Skeletal muscle tissue (tissue), 3 donors: ENCODE measurements at regions not wholly inside any gene's neighbourhood (a gene's known extent, or its start where the extent isn't known, plus 50 kb on each side); places are given as distances from the start of the nearest gene placed in this dataset.

Experiments
- H3K27ac ChIP-seq: one replicate; pipeline ENCODE4 v1.7.0; 2013; ENCODE audit warnings: mild to moderate bottlenecking, low read depth, low read length, inconsistent platforms
- H3K27me3 ChIP-seq, 3 donors: one replicate each; pipeline ENCODE4 v1.7.0; 2013; ENCODE audit warnings: low read length in 3 of 3; ENCODE audit not compliant: control insufficient read depth in 3 of 3, insufficient read depth in 3 of 3
- H3K36me3 ChIP-seq, 3 donors: one replicate each; pipeline ENCODE4 v1.7.0; 2013; ENCODE audit warnings: low read length in 3 of 3; ENCODE audit not compliant: control insufficient read depth in 3 of 3, insufficient read depth in 3 of 3
- H3K4me1 ChIP-seq, 3 donors: one replicate each; pipeline ENCODE4 v1.7.0; 2013; ENCODE audit warnings: low read length in 3 of 3, mild to moderate bottlenecking in 3 of 3; ENCODE audit not compliant: control insufficient read depth in 3 of 3, insufficient read depth in 3 of 3
- H3K4me3 ChIP-seq, 3 donors: one replicate each; pipeline ENCODE4 v1.7.0; 2013; ENCODE audit warnings: low read length in 3 of 3
- H3K9ac ChIP-seq, 3 donors: one replicate each; pipeline ENCODE4 v1.7.0; 2013; ENCODE audit warnings: low read length in 3 of 3, mild to moderate bottlenecking in 3 of 3, moderate library complexity in 2 of 3, low read depth in 1 of 3
- H3K9me3 ChIP-seq, 3 donors: one replicate each; pipeline ENCODE4 v1.7.0; 2013; ENCODE audit warnings: low read length in 3 of 3; ENCODE audit not compliant: control insufficient read depth in 3 of 3
- donor health status: Osteomylitis.

DNA sequence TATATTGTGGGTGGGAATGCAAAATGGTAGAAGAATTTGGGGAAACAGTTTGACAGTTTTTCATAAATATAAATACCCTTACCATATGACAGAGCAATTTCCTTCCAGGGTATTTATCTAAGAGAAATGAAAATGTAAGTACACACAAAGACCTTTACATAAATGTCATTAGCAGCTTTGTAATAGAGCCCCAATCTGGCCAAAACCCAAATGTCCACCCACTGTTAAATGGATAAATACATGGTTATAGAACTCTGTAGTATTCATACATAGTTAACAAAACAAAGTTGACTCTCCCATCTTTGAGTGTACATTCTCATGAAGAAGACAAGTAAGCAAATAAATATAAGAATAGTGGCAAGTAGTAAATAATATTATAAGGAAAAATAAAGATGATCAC lies 514.8 kb upstream of the NOX3 start:
- Histone ChIP-seq H3K36me3 (no peaks in the 10 kb centered on the region), H3K9me3 (no peaks in the 10 kb centered on the region), H3K27ac (no peak overlapping the region), H3K4me3 (no peak overlapping the region), H3K9ac (no peak overlapping the region), H3K27me3 (no peaks in the 10 kb centered on the region), H3K4me1 (no peaks in the 10 kb centered on the region)

DNA sequence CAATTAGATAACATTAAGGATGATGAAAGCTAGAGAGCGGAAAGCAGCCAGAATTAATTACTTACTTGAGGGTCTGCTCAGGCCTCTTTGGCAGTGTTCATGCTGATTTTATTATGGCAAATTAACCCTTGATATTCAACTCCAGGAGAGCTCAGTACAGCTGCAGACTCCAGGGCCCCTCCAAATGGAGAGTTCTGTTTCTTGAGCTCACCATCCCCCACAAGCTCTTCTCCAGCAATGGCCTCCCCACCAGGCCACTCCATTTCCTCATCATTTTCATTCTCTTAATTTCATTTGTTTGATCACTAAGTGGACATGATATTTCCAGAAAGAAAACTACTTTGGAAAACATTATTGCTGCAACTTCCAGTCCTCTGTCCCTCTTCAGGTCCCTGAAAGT lies 513.3 kb upstream of the NOX3 start:
- Histone ChIP-seq H3K9me3 (no peaks in the 10 kb centered on the region), H3K4me3 (no peak overlapping the region), H3K27ac (no peak overlapping the region), H3K36me3 (no peaks in the 10 kb centered on the region), H3K4me1 (no peaks in the 10 kb centered on the region), H3K27me3 (no peaks in the 10 kb centered on the region), H3K9ac (no peak overlapping the region)

DNA sequence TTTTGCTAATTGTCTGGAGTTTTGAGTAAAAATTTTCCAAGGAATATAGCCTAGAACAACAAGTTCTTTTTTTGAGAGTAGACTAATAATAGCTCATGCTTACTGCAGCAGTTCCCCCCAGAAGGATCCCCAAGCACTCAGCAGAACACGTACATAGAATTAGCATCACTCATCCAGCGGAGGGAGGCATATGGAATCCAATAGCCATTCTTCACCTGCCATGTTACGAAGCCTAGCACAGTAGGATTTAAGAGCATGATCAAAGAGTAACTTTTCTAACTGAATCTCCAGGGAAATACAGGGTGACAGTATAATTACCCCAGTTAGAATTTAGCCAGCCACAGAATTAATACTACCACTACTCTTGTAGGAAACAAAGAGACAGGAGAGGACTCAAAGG lies 511.7 kb upstream of the NOX3 start:
- no peaks in the 10 kb centered on the region for H3K36me3 ChIP-seq
- no peaks in the 10 kb centered on the region for H3K4me1 ChIP-seq
- no peak overlapping the region for H3K4me3 ChIP-seq
- no peak overlapping the region for H3K9ac ChIP-seq
- H3K27me3 ChIP-seq: no peaks in the 10 kb centered on the region
- no peak overlapping the region for H3K27ac ChIP-seq
- no peaks in the 10 kb centered on the region for H3K9me3 ChIP-seq

GRCh38 chr6:155964544-155964943 lies 508.9 kb upstream of the NOX3 start:
- Histone ChIP-seq H3K27ac (no peak overlapping the region), H3K4me3 (no peak overlapping the region), H3K36me3 (no peaks in the 10 kb centered on the region), H3K9me3 (no peaks in the 10 kb centered on the region), H3K9ac (no peak overlapping the region), H3K4me1 (no peaks in the 10 kb centered on the region), H3K27me3 (no peaks in the 10 kb centered on the region)

DNA sequence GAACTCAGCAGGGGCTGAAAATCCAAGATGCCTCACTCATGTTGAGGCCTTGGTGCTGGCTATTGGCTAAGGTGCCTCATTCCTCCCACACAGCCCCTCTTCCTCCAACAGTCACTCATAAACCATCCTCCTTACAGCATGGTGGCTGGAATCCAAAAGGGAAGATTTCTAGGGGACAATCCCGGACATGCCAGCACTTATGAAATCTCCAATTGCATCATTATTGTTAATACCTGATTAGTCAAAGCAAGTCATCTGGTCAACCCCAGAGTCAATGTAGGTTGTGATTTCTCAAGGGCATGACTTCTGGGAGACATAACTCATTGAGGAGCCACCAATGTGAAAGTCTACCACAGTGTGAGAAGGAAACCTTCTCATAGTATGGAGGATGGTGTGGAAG lies 506.6 kb upstream of the NOX3 start:
- Histone ChIP-seq H3K4me3 (no peak overlapping the region), H3K27ac (no peak overlapping the region), H3K27me3 (no peaks in the 10 kb centered on the region), H3K9me3 (no peaks in the 10 kb centered on the region), H3K9ac (no peak overlapping the region), H3K36me3 (no peaks in the 10 kb centered on the region), H3K4me1 (no peaks in the 10 kb centered on the region)

DNA sequence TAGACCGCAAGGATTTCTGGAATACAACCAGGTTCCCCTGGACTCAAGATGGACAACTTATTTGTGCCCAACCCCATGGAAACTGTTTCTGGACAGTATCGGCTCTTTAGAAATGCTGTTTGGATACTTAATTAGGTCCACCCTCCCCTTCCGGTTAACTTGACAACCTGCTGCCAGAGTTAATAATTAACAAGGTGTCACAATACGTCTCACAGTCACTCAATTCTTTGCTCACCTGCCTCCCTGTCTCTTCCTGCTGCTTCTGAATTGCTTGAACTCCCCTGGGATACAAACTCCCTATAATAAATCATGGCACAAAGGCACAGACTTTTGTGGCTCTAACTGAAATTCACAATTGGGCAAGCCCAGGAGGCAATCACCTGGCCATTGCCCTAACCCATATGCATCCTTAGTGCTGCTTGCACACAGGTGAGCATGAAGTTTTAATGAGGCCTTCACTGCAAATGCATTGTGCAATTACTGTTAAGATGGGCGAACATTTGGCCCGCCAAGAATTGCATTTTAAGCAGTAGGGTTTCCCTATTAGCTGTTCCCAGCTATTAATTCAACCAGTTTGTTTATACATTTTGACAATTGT lies 504.4 kb upstream of the NOX3 start:
- no peaks in the 10 kb centered on the region for H3K4me1 ChIP-seq
- no peak overlapping the region for H3K9ac ChIP-seq
- no peaks in the 10 kb centered on the region for H3K27me3 ChIP-seq
- H3K4me3 ChIP-seq: no peak overlapping the region
- H3K9me3 ChIP-seq: no peaks in the 10 kb centered on the region
- no peaks in the 10 kb centered on the region for H3K36me3 ChIP-seq
- H3K27ac ChIP-seq: no peak overlapping the region

GRCh38 chr6:155958550-155958949 lies 502.9 kb upstream of the NOX3 start:
- H3K4me1 ChIP-seq: no peaks in the 10 kb centered on the region
- no peak overlapping the region for H3K4me3 ChIP-seq
- H3K27me3 ChIP-seq: no peaks in the 10 kb centered on the region
- no peaks in the 10 kb centered on the region for H3K36me3 ChIP-seq
- no peaks in the 10 kb centered on the region for H3K9me3 ChIP-seq
- H3K27ac ChIP-seq: no peak overlapping the region
- H3K9ac ChIP-seq: no peak overlapping the region

DNA sequence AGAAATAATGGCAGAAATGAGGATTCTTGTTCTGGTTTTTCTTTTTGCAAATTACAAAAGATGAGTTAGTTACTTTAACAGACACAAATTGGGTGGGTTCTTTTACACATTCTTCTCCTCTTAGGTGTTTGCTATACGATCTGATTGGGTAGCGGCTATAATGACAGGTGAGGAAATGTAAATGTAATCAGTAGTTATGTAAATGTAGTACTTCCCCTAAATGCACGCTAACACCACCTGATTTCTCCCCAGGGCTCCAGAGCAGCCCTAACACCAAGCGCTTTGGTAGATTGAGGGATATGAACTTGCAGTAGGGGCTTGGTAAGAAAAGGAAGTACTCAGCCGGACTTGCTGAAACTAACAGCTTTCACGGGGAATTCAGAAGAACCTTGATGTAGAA lies 499.4 kb upstream of the NOX3 start:
- H3K36me3 ChIP-seq: no peaks in the 10 kb centered on the region
- no peaks in the 10 kb centered on the region for H3K9me3 ChIP-seq
- H3K27ac ChIP-seq: no peak overlapping the region
- H3K4me1 ChIP-seq: no peaks in the 10 kb centered on the region
- no peak overlapping the region for H3K9ac ChIP-seq
- H3K27me3 ChIP-seq: no peaks in the 10 kb centered on the region
- H3K4me3 ChIP-seq: no peak overlapping the region

GRCh38 chr6:155954149-155954548 lies 498.5 kb upstream of the NOX3 start:
- Histone ChIP-seq H3K9ac (no peak overlapping the region), H3K27ac (no peak overlapping the region), H3K9me3 (no peaks in the 10 kb centered on the region), H3K36me3 (no peaks in the 10 kb centered on the region), H3K4me1 (no peaks in the 10 kb centered on the region), H3K4me3 (no peak overlapping the region), H3K27me3 (no peaks in the 10 kb centered on the region)

DNA sequence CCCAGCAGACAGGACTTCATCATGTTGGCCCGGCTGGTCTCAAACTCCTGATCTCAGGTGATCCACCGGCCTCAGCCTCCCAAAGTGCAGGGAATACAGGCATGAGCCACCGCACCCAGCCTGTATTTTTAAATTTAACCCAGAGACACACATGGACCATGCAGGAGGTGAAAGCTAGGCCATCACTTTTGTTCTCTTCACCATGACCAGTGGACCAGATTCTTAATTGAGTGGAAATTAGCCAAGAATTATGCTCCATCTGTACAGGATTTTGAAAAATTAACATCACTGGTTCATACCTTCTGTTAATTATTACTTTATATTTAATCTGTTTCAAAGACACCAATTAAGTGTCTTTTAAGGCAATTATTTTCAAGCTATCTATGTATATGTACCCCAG lies 493.6 kb upstream of the NOX3 start:
- no peaks in the 10 kb centered on the region for H3K4me1 ChIP-seq
- H3K27ac ChIP-seq: no peak overlapping the region
- H3K9me3 ChIP-seq: peaks cover 0 to 4% (median 2%) of the 10 kb centered on the region in 3 donors
- no peak overlapping the region for H3K9ac ChIP-seq
- H3K27me3 ChIP-seq: no peaks in the 10 kb centered on the region
- no peak overlapping the region for H3K4me3 ChIP-seq
- no peaks in the 10 kb centered on the region for H3K36me3 ChIP-seq

DNA sequence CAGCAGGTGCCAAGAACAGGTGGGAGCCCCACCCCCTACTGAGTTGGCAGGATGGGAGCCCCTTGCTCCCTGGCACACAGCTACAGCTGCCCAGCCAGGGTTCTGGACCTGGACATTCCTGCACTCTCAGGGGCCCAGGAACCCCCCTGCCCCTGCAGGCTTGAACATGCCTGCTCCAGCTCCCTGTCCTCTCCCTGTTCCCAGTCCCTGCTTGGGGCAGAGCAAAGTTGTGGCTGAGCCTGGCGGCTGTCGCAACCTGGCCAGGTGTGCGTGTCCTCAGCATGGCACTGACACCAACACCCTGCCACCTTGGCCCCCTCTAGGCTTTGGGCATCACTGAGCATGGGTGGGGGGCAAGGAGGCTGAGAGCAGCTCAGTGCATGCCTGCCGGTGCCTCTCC lies 491.2 kb upstream of the NOX3 start:
- peaks cover 0 to 4% (median 2%) of the 10 kb centered on the region in 3 donors for H3K9me3 ChIP-seq
- no peaks in the 10 kb centered on the region for H3K36me3 ChIP-seq
- no peak overlapping the region for H3K4me3 ChIP-seq
- no peak overlapping the region for H3K9ac ChIP-seq
- no peaks in the 10 kb centered on the region for H3K4me1 ChIP-seq
- no peaks in the 10 kb centered on the region for H3K27me3 ChIP-seq
- no peak overlapping the region for H3K27ac ChIP-seq
